AG20443 (cell line): ENCODE measurements at regions not wholly inside any gene's neighbourhood (a gene's known extent, or its start where the extent isn't known, plus 50 kb on each side); places are given as distances from the start of the nearest gene placed in this dataset.

ENCODE experiments used
- DNase-seq: peaks from one replicate; pipeline ENCODE4 v3.0.0; 2012; ENCODE audit warnings: low spot score, mixed read lengths

DNA sequence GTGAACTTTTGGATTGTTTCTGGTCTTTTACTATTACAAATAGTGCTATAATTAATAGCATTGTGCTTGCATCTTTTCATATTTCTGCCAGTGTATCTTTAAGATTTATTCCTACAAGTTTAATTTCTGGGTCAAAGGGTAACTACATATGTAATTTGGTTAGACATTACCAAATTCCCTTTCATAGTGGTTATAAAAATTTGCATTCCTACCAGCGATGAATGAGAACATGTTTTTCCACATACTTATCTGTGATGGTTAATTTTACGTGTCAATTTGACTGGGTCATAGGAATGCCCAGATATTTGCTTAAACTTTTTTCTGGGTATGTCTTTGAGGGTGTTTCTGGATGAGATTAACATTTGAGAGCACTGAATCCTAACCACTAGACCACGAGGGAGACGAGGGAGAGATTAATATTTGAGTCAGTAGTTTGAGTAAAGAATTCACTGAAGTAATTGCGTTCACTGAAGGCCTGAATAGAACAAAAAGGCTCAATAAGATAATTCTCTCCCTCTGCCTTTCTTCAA, 132.3 kb upstream of the NEO1 start:
- DNase-seq, result no peak

DNA sequence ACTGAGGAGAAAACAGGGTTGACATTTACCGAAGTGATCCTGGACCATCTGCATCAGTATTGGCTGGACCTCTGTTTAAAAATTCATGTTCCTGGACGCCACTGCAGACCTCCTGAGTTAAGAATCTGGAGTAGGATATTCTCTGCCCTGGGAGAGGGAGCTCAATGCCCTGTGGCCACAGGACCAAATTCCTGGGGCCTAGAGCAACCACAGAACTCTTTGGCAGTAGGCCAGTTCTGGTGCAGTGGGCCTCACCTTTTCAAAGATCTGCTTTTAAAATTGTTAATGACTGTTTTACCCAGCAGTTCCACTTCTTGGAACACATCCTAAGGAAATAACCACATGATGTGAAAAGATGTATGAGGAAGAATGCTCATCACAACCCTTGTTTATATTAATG, 133.3 kb upstream of the ADPGK start:
- DNase-seq, result no peak

DNA sequence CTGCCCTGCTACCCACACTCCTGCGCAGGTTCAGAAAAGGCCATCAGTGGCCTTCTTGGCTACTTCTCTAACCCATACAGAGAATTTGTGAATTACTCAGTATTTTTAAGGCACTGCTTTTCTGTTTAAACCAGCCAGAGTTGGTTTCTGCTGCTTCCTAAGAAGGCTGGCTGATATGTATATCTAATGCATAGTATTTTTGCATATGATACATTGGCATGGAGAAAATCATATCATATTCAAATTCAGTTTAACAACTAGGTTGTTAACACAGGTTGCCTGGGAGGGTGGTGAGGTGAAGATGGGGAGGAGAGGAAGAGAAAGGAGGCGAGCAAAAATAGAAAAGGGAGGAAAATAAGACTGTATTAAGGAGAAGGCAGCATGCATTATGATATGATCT, 132.8 kb upstream of the ADPGK start:
- no peak for DNase-seq

DNA sequence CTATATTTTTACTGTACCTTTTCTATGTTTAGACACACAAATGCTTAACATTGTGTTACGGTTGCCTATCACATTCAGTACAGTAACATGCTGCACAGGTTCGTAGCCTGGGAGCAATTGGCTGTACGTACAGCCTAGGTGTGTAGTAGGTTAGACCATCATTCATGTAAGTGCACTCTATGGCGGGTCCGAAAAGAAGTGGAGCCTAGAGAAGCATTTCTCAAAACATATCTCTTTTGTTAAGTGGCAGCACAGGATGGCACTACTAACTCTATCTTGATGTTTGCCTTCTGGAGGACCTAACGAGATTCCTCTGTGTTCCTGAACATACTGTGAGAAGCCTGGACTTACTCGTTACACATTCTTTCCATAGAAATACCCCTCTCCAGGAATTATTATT, 132.3 kb upstream of the ADPGK start:
- no peak for DNase-seq

DNA sequence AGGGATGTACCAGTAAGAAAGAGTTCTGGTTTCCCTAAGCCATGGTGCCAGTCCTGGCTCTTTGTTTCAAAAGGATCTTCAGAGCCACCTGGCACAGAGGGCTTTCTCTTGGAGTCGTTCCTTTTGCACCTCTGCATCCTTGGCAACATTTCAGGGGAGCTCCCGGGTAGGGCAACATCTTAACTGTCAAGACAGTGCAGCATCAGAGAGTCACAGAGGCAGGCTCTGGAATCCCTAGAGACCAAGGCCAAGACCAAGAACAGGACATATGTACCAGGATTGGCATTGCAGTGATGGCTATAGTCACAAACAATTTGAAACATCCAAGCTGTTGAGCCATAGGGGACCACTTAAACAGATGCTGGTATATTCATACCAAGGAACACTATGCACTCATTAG, 129.4 kb upstream of the ADPGK start:
- DNase-seq, result no peak

DNA sequence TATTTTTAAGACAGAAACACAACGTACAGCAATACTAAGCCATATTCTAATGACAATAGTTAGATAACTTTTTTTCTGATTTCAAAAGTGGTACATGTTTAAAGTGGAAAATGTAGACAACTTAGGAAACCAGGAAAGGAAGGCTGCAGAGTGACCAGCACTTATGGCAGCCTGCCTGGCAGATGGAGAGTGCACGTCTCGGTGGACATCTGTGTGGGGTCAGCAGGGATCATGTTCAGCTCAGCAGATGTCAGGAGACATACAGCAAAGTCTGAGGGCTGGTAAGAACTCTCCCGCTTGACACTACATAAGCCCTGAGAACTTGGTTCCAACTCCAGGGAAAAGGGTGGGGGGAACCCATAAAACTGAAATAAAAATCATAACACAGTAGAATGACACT, 128.6 kb upstream of the ADPGK start:
- DNase-seq, result no peak

DNA sequence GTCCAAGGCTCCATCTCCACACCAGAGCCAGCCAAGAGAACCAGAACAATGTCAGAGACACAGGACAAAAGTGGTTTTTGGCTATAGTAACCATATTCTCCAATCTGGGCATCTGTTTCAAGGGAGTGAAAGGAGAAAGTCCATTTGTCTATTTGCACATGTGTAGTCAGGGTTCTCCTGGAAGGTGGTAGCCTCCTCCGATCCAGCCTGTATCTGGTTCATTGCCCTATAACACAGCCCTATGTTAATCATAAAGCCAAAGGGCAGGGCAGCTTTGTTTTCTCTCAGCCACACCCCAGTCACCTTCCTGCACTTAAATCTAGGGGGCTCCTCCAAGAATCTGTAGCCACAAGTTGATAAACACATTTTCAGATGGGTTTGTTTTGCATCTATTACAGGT, 128.1 kb upstream of the ADPGK start:
- DNase-seq, result no peak

DNA sequence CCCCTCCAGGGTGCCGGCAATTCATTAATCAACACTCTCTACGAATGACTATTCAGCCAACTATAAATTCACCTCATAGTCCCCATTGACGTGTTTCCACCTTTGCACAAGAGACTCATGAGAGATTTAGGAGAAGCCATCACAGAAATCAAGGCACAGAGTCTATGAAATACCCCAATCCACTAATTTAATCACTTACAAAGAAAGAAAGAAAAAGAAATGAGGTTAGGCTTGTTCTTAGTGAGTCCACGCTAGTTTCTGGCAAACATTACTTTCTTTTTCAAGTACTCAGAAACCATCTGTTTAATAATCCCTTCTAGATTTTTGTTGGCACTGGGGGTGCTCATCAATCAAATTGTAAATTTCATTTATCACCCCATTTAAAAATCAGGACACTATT, 125.2 kb upstream of the ADPGK start:
- DNase-seq, result no peak

DNA sequence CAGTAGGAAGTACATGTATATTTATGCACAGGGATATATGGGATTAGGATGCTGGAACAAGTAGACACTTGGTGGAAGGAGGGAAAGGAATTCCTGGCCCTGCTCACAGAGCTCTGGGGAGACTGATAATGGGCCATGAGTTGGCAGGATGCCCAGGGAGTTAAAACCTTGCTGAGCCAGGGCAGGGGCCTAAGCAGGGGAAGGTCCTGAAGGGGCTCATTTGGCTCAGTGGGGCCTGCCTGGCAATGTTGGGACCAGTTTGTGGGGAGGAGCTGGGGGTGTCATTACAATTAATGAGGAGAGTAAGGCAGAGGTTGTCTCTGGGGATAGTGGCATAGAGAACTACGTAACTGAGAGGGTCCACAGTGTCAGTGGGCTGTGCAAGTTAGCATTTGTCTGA, 124.2 kb upstream of the ADPGK start:
- no peak for DNase-seq

DNA sequence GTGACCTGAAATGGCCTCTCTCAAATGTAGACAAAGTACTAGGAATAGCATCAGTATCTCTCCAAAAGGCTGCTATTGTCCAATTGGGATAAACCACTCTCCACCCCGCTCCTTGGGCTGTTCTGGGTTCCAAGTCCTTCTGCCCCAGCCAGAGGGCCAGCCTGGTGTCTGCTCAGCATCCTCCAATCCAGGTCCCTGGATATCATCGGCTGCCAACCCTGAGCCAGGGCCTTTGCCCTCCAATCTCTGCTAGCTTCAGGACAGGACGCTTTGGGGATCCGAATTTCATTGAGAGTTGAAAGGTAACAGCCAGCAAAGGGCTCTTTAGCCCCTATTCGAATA, 119.3 kb upstream of the ADPGK start:
- DNase-seq, result no peak

DNA sequence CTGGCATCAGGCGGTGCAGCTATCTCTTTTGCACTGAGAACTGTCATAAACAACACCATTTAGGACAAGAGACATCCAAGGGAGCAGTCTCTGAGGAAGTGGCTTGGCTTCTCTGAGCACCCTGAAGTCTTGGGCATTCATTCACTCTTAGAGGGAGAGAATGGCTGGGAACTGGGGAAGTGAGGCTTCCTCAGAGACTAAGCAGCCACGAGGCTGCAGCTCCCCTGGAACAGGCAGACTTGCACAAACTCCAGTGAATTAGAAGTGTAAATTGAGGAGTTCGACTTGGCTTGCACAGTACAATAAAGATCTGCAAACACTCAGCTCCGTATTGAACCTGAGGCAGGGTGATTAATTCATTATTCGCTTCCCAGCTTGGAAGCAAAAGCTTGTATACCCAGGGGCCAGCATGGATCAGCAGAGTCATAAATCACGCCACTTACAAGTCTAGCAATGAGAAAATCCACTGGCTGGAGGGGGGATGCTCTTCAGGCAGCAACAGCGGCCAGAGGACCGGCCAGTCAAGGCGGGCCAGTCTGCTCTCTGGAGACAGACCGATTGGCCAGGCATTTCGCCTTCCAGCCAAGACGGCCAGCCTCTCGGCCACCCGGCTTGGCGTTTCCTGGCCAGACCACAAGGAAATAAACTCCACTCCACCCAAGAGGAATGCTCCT, 118.8 kb upstream of the ADPGK start:
- DNase-seq, result peak; percentile 93

DNA sequence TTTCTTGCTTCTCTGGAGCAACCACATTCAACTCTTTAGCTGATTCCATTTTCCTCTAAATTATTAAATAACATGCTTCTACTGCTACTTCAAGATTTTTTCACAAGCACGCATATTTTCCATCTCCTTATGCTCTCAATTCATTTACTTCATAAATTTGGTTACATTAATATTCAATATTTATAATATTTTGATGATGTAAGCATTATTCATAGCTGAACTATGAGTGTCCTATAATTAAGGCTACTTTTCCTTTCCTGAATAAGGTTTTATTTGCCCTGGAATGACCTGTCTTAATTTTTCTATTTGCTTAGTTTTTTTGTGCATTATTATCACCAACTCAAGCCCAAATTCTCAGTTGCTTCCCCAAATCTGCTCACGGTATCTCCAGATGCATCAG, 109.4 kb upstream of the ADPGK start:
- no peak for DNase-seq

DNA sequence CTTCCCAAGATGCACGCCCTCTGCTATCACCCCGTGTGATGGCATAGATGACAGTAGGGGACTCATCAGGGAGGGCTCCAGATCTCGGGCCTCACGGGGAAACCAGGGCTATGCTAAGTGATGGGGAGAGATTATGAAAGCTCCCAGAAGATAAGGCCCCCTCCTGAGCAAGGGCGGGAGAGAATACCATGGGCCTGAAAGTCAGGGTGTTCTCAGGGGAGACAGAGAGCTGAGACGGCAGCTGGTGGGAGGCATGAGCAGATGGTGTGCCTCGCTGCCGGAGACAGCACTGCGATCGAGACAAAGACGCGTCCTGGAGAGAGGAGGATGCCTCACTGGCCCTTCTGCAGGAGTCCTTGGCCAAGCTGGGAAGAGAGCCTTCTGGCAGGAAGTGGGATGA, 106.5 kb upstream of the ADPGK start:
- DNase-seq, result no peak

DNA sequence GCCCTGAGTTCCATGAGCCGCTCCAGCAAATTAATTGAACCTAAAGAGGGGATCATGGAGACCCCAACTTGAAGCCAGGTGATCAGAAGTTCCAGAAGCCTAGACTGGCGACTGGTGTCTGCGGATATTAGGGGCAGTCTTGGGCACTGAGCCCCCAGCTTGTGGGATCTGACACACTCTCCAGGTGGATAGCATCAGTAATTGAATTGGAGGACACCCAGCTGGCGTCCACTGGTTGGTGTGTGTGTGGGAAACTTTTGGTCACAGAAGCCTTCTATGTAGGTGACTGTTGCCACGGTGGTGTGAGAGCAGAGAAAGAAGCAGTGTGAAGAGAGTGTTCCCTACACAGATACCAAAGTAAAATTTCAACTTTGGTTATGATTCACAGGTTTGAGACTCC, 106.0 kb upstream of the ADPGK start:
- no peak for DNase-seq

DNA sequence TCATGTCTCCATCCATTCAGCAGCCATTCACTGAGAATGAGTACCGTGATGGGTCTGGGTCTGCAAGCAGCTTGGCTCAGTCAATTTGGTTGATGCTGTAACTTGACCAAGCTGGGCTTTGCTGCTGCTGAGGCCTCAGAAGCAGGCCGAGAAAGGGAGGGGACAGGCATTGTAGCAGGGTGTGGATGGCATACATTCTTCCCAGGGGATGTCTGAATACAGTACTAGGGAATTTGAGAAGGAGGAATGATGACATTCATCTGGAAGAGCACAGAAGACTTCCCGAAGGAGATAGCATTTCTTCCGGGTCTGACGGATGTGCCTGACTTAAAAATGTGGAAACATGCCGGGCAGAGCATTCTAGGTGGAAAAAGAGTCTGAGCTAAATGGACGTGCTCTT, 105.3 kb upstream of the ADPGK start:
- no peak for DNase-seq

DNA sequence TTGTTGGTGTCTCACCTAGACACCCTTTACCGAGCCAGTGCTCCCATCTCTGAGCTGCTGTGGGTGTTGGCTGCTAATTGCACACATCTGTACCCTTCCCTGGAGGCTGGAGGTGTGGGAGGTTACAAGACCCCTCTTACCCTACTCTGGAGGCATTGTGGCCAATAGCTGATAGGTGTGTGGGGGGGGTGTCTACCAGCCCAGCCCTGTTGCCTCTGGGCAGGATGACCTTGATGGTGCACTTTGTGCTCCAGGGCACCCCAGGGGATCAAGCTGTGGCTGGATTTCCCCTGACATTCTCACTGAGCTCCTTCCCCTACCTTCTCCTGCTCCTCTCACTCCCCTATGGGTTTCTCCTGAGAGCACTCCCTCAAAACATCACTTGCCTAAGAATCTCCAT, 104.7 kb upstream of the ADPGK start:
- DNase-seq, result no peak

DNA sequence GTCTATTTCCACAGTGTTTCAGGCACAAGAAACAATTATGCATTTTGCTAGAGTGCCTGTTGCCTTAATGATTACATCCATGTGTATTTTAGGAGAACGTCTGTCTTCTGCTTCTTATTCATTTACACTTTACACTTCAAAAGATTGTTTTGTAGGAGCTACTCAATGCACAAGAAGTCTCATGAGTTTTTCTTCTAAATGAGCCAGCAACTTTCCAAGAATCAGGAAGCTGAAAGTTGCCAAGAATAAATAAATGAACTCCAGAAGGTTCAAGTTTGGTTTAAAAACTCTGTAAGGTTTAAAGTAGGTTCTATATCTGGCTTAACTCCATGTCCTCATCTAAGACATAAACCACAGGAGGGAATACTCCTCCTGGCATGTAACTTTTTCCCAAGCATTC, 103.8 kb upstream of the ADPGK start:
- no peak for DNase-seq

DNA sequence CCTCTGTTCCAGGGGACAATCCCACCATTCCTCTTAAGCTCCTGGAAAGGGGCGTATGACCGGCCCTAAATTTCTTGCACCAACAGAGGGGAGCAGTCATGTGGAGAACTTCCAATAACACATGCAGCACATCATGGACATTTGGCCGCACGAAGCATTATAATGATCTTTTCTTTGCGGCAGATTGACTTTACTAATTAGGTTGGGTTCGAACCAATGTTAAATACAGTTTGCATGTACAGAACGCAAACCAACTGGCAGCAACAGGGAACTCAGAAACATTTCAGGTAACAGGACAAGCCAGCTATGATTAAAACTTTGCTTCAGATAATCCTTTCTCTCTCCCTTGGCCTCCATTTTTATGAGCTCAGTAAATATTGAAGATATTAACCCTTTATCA, 100.8 kb upstream of the ADPGK start:
- DNase-seq, result no peak

DNA sequence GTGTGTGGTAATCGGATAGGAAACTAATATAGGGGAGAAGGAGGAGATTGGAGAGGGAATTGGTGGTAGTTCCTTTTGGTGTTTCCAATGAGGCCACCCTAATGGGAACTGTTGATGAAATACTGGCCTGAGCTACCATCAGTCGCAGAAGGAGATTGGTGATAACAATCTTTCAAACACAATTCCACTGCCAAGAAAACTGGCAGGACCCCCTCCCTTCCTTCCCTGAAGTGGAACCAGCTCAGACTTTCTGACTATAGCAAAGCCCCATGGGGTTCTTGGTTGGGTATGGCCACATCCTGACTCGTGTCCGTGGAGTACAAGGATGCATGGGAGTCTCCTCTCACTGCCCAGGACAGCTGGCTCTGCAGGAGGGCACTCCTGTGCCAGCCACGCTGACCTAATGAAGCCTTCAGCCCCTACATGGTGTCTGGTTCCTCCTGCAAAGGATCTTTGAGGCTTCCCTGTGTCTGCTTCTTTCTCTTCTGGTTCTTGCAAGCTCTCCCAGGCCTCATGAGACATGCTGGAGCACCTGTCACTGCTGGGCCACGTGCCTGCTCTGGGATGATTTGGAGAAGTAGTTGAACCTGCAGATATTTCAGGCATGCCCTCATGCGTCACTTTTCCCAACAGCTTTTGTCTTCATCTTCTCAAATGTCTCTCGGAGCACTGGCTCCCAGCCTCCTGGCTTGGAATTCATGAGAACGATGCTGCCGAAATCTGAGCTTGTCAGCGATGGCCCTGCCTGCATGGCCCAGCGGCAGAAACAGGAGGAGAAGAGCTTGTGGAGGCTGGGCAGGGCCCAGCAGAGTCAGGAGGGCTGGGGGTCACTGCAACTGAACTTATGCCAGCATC, 90.0 kb upstream of the ADPGK start:
- no peak for DNase-seq

DNA sequence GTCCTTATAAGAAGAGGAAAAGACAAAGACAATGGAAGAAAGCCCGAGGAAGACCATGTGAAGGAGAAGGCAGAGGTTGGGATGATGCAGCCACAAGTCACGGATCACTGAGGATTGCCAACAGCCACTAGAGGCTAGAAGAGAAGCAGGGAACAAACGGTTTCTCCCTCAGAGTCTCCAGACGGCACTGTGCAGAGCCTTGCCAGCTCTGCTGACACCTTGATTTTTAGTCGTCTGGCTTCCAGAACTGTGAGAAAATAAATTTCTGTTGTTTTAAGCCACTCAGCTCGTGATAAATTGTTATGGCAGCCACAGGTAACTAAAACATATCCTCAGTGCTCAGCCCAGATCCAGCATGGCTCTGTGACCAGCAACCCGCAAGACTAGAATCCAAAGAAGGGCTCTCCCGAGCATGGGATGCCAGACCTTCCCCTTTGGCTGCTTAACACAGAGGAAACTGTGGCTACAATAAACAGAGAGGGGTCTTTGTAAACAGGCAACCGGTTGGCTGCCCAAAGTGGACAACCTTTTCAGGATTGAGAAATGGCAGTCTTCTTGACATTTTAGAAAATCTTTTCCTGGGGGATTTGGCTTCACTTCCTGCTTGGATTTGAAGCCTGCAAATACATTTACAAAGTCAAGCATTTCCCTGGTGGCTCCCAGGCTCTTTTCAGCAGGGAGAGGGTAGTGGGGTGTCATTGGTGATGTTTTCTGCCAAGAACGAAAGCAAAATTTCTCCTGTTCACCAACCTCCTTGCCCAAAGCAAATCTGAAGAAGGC, 88.7 kb upstream of the ADPGK start:
- DNase-seq, result no peak

DNA sequence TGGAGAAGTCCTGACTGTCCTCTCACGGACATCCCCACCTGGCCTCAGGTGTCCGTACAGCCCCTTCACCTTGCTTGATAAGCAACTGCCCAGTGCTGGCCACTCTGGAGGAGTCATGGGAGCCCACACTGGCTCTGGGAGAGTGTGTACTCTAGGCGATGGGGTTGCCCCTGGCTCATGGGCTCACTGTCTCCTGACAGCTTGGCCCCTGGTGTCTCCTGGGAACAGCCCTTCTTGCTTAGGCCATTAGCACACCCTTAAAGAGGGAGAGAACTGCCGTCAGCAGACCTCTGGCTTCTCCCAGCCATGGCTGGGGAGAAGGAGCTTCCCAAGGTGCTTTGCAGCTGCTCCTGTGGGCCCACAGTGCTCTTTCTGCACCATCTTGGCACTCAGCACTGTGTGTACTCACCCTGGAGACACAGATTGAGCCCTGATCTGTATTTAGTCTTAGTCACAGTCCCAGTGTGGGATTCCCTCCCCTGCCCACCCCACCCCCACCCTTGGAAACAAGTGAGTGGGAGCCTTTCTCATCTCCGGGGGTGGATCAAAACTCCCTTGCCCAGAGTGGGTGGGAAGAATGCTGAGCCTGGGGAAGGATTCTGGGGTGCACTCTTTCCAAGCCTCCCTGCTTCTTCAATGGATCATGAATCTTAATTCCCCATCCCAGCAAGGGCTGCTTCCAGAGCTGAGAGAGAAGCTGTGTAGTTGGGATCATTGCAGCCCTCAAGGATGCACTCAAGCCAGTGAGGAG, 83.5 kb upstream of the ADPGK start:
- peak; percentile 5 for DNase-seq

DNA sequence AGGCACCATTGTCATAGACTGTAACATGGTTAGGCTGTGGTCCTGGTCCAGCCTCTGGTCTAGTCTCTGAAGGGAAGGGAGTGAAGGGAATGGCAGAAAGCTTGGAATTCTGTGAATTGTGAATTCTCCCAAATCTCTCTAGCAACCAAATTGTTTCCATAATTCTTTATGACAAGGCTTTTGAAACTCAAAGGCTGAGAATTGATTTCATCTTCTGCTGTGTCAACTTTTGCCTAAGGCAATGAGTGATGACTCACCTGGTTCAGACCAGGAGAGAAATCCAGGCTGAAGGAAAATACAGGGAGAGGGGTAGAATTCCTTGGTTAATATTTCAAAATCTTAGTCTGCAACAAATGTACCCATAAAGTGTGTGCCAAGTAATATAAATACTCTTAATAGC, 82.6 kb upstream of the ADPGK start:
- DNase-seq, result no peak
